Caco-2 (cell line): ENCODE measurements at regions not wholly inside any gene's neighbourhood (a gene's known extent, or its start where the extent isn't known, plus 50 kb on each side); places are given as distances from the start of the nearest gene placed in this dataset.

Experiments used
- BruUV-seq: library from RNA; stranded (reverse); fragments of 400-500 nt; replicated peaks from 2 replicates; lab custom pipeline; 2021; lab: Mats Ljungman, UMichigan
- CTCF ChIA-PET: fragments of 300-600 bp; sonication (Branson Sonifier 250); formaldehyde crosslinking; loops from one replicate; lab custom pipeline; 2022; ENCODE audit warnings: antibody characterized with exemption; lab: Charles Lee
- POLR2A ChIA-PET: fragments of 300-600 bp; sonication (Branson Sonifier 250); formaldehyde crosslinking; loops from one replicate; lab custom pipeline; 2022; ENCODE audit warnings: antibody characterized with exemption; lab: Charles Lee
- DNase-seq, 2 experiments: peaks; one replicate each; pipeline versions ENCODE4 v3.0.0 to v3.0.0-alpha.2; 2020 to 2022
- H3K27me3 ChIP-seq: replicated peaks from 2 replicates; pipeline ENCODE4 v1.6.0; 2011; ENCODE audit warnings: low read length; ENCODE audit not compliant: control insufficient read depth, insufficient read depth
- H3K36me3 ChIP-seq: 2 replicates; pipeline ENCODE4 v1.5.1; 2011; ENCODE audit warnings: low read length; ENCODE audit not compliant: control insufficient read depth, insufficient read depth
- H3K4me1 ChIP-seq: fragments of 250-450 bp; sonication (Bioruptor Pico); 2 replicates; pipeline ENCODE4 v1.5.1; 2020; ENCODE audit warnings: mild to moderate bottlenecking
- H3K4me3 ChIP-seq: 2 replicates; pipeline ENCODE4 v1.5.1; 2011; ENCODE audit warnings: low read depth, mild to moderate bottlenecking, control low read depth, low read length
- H3K9me3 ChIP-seq: fragments of 250-450 bp; sonication (Bioruptor Pico); 2 replicates; pipeline ENCODE4 v1.5.1; 2020; ENCODE audit warnings: mild to moderate bottlenecking, moderate library complexity
- H3K27ac Mint-ChIP-seq: one replicate; pipeline ENCODE4 v1.8.0; 2022; ENCODE audit warnings: mixed read lengths; ENCODE audit not compliant: unreplicated experiment
- H3K27me3 Mint-ChIP-seq: one replicate; pipeline ENCODE4 v1.8.0; 2022; ENCODE audit warnings: mixed read lengths; ENCODE audit not compliant: insufficient read depth, unreplicated experiment
- H3K36me3 Mint-ChIP-seq: one replicate; pipeline ENCODE4 v1.8.0; 2022; ENCODE audit warnings: mild to moderate bottlenecking, mixed read lengths; ENCODE audit not compliant: insufficient read depth, unreplicated experiment
- H3K4me1 Mint-ChIP-seq: one replicate; pipeline ENCODE4 v1.8.0; 2022; ENCODE audit warnings: low read depth, mixed read lengths; ENCODE audit not compliant: unreplicated experiment
- H3K4me3 Mint-ChIP-seq: one replicate; pipeline ENCODE4 v1.8.0; 2022; ENCODE audit warnings: mild to moderate bottlenecking, moderate library complexity, mixed read lengths; ENCODE audit not compliant: unreplicated experiment
- H3K9me3 Mint-ChIP-seq: one replicate; pipeline ENCODE4 v1.8.0; 2022; ENCODE audit warnings: mixed read lengths; ENCODE audit not compliant: unreplicated experiment
- CTCF ChIP-seq, 2 experiments: fragments of 200-600 bp in 1 of 2; IDR thresholded peaks; 1 replicate in 1 of 2; 2 replicates in 1 of 2; pipeline versions ENCODE4 v1.5.1 to v1.8.0; 2011 to 2022; ENCODE audit warnings: antibody characterized with exemption in 1 of 2, control low read depth in 1 of 2, inconsistent platforms in 1 of 2, low read depth in 1 of 2, low read length in 1 of 2, mild to moderate bottlenecking in 1 of 2, moderate library complexity in 1 of 2; ENCODE audit not compliant: insufficient read depth in 1 of 2, severe bottlenecking in 1 of 2, unreplicated experiment in 1 of 2
- intact Hi-C: fragments of 100-400 bp; cut with micrococcal nuclease; formaldehyde crosslinking; loops from one replicate; pipeline ENCODE4 v1.10.0; 2022; ENCODE audit not compliant: unreplicated experiment

DNA sequence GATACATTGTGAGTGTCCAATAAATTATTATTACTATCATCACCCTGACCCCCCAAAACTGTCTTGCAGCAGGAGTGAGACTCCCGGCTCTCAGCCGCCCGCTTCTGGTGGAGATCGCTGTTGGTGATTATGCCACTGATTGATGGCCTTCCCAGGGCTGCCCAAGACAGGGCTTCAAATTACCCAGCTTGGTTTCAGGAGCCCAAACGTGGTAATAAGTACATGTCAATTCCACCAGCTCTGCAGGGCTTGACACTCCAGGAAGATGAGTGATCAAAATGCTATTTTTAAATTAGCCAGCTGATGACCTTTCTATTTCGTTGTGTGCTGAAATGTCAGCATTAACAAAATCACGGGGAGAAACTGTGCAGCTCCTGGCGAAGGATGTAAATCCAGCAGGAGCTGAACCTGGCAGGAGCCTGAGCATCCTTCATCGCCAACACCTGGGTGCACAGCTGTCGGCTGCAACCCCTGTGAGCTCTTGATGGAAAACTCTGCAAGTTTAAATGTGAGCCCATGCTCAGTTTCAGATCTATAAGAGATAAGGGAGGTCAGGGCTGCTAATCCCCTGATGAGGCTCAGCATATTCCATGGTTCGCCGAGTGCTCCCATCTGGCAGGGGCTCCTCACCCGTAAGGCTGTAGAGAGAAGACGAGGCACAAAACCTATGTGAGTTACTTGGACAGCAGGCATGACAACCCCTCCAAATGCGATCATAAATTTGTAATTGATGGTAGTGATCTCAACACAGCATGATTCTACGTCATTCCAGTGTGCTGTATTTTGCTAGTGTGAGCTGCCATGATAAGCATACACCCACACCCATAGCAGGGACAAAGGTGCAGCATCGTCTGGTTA lies 446.3 kb downstream of the TCERG1L start:
- H3K36me3 Mint-ChIP-seq = no peaks in the 10 kb centered on the region
- no peaks in the 10 kb centered on the region for H3K4me1 Mint-ChIP-seq
- H3K9me3 Mint-ChIP-seq = peaks cover 4% of the 10 kb centered on the region
- Histone ChIP-seq H3K4me1 (no peaks in the 10 kb centered on the region), H3K4me3 (no peak overlapping the region), H3K27me3 (no peaks in the 10 kb centered on the region), H3K9me3 (no peaks in the 10 kb centered on the region), H3K36me3 (no peaks in the 10 kb centered on the region)
- CTCF ChIA-PET = no interaction called here
- no peak for TF ChIP-seq CTCF (IDR thresholded peaks at IDR 0.05; ENCODE audit: insufficient read depth in 1 of 2, low read depth in 1 of 2, low read length in 1 of 2, severe bottlenecking in 1 of 2, unreplicated experiment in 1 of 2)
- H3K4me3 Mint-ChIP-seq = no peak overlapping the region
- DNase-seq = no peak
- intact Hi-C loops = no loop called here
- BruUV-seq = no TSS peak
- no peaks in the 10 kb centered on the region for H3K27me3 Mint-ChIP-seq
- no peak overlapping the region for H3K27ac Mint-ChIP-seq
- POLR2A ChIA-PET = no interaction called here

DNA sequence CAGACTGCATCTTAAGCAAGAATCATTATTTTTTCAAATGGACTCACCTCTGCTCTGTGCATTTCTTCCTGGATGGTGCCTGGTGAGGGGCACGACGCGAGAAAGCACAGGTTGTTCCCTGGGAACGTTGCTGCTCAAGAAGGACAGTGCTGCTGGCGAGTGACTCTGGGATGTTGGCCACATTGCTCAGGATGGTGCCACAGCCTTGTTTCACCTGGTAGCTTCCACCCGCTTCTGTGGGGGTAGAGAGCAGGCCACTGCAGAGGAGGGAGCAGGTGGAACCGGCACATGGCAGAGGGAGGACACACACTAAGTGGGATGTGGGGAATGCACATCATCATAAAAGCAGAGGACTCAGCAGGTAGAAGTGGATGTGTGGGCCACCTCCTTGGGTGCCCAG lies 444.7 kb downstream of the TCERG1L start:
- DNase-seq = no peak
- Mint-ChIP-seq H3K4me3 (no peak overlapping the region), H3K4me1 (no peaks in the 10 kb centered on the region), H3K27me3 (no peaks in the 10 kb centered on the region), H3K36me3 (no peaks in the 10 kb centered on the region), H3K27ac (no peak overlapping the region), H3K9me3 (no peaks in the 10 kb centered on the region)
- no peaks in the 10 kb centered on the region for H3K9me3 ChIP-seq
- BruUV-seq = no TSS peak
- no peak overlapping the region for H3K4me3 ChIP-seq
- H3K27me3 ChIP-seq = no peaks in the 10 kb centered on the region
- intact Hi-C loops = no loop called here
- TF ChIP-seq CTCF (IDR thresholded peaks at IDR 0.05; ENCODE audit: insufficient read depth in 1 of 2, low read depth in 1 of 2, low read length in 1 of 2, severe bottlenecking in 1 of 2, unreplicated experiment in 1 of 2) = no peak
- H3K36me3 ChIP-seq = no peaks in the 10 kb centered on the region
- no peaks in the 10 kb centered on the region for H3K4me1 ChIP-seq
- POLR2A ChIA-PET = no interaction called here
- CTCF ChIA-PET = no interaction called here

- TF ChIP-seq CTCF (IDR thresholded peaks at IDR 0.05; ENCODE audit: insufficient read depth in 1 of 2, low read depth in 1 of 2, low read length in 1 of 2, severe bottlenecking in 1 of 2, unreplicated experiment in 1 of 2) = no peak
- intact Hi-C loops = no loop called here
- H3K4me1 Mint-ChIP-seq = no peaks in the 10 kb centered on the region
- H3K27me3 ChIP-seq = no peaks in the 10 kb centered on the region
- no peaks in the 10 kb centered on the region for H3K36me3 ChIP-seq
- H3K9me3 ChIP-seq = no peaks in the 10 kb centered on the region
- ChIA-PET POLR2A (no interaction called here), CTCF (no interaction called here)
- H3K9me3 Mint-ChIP-seq = no peaks in the 10 kb centered on the region
- H3K4me1 ChIP-seq = no peaks in the 10 kb centered on the region
- H3K36me3 Mint-ChIP-seq = no peaks in the 10 kb centered on the region
- no peak for DNase-seq
- no peak overlapping the region for H3K4me3 ChIP-seq
- no peak overlapping the region for H3K27ac Mint-ChIP-seq
- no peak overlapping the region for H3K4me3 Mint-ChIP-seq
- no TSS peak for BruUV-seq
- no peaks in the 10 kb centered on the region for H3K27me3 Mint-ChIP-seq
These were observed 443.9 kb downstream of the TCERG1L start for GRCh38 chr10:130867446-130868194.
